Body of pancreas (tissue), 4 donors: ENCODE measurements at regions not wholly inside any gene's neighbourhood (a gene's known extent, or its start where the extent isn't known, plus 50 kb on each side); places are given as distances from the start of the nearest gene placed in this dataset.

Experiments
- CTCF ChIP-seq, 7 experiments: fragments of 450-650 bp in 4 of 7; fragments of 200-600 bp in 3 of 7; sonication (generic) in 3 of 7; IDR thresholded peaks; one replicate each; pipeline ENCODE4 v1.5.1; 2016 to 2019; ENCODE audit warnings: antibody characterized with exemption in 7 of 7
- POLR2A ChIP-seq, 3 donors: fragments of 450-650 bp; IDR thresholded peaks; one replicate each; pipeline ENCODE4 v1.6.1; 2016; ENCODE audit warnings: antibody characterized with exemption in 3 of 3, mild to moderate bottlenecking in 2 of 3

- TF ChIP-seq CTCF (IDR thresholded peaks at IDR 0.05): no peak
- no peak for TF ChIP-seq POLR2A (IDR thresholded peaks at IDR 0.05)
Measured at GRCh38 chr1:30818568-30819243, 61.1 kb upstream of the LAPTM5 start.
